ENCODE measurements at regions not wholly inside any gene's neighbourhood (a gene's known extent, or its start where the extent isn't known, plus 50 kb on each side); places are given as distances from the start of the nearest gene placed in this dataset.

DNA sequence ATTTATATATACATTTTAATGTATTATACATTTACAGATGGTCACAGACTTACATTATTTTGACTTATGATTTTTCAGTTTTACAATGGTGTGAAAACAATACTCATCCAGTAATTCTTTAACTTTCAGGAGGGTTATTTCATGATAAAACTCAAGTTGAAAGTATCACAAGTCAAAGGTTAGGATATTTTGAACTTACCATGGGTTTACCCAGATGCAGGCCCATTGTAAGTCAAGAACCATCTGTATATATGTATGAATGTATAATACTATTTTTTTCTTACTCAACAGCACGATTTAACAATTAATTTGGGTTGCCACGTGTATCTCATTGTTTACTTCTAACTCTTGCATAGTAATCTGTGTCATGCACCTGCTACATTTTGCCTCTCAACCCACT lies 1002.0 kb downstream of the OTOL1 start:
- Mint-ChIP-seq H3K27me3 (ENCODE audit: insufficient read depth, unreplicated experiment) (no peaks in the 10 kb centered on the region), H3K27ac (ENCODE audit: unreplicated experiment) (no peak overlapping the region), H3K4me1 (ENCODE audit: low read depth, unreplicated experiment) (no peaks in the 10 kb centered on the region), H3K9me3 (ENCODE audit: unreplicated experiment) (no peaks in the 10 kb centered on the region), H3K4me3 (ENCODE audit: unreplicated experiment) (no peak overlapping the region), H3K36me3 (ENCODE audit: insufficient read depth, unreplicated experiment) (no peaks in the 10 kb centered on the region)
- no peaks in the 10 kb centered on the region for H3K4me1 ChIP-seq
- H3K9me3 ChIP-seq, result no peaks in the 10 kb centered on the region
- BruUV-seq (replicated peaks), result no TSS peak
- no peak overlapping the region for H3K4me3 ChIP-seq (ENCODE audit: low read depth, low read length)
- ChIA-PET POLR2A (no interaction called here), CTCF (no interaction called here)
- no peak for TF ChIP-seq CTCF (IDR thresholded peaks at IDR 0.05; ENCODE audit: insufficient read depth in 1 of 2, low read depth in 1 of 2, low read length in 1 of 2, severe bottlenecking in 1 of 2, unreplicated experiment in 1 of 2)
- no peak for DNase-seq
- no peaks in the 10 kb centered on the region for H3K27me3 ChIP-seq (replicated peaks; ENCODE audit: control insufficient read depth, insufficient read depth, low read length)
- intact Hi-C loops (cut with micrococcal nuclease; ENCODE audit: unreplicated experiment), result no loop called here
- no peaks in the 10 kb centered on the region for H3K36me3 ChIP-seq (ENCODE audit: control insufficient read depth, insufficient read depth, low read length)

- H3K36me3 Mint-ChIP-seq (ENCODE audit: insufficient read depth, unreplicated experiment), result no peaks in the 10 kb centered on the region
- H3K27ac Mint-ChIP-seq (ENCODE audit: unreplicated experiment), result no peak overlapping the region
- POLR2A ChIA-PET, result no interaction called here
- H3K27me3 Mint-ChIP-seq (ENCODE audit: insufficient read depth, unreplicated experiment), result no peaks in the 10 kb centered on the region
- no peaks in the 10 kb centered on the region for H3K27me3 ChIP-seq (replicated peaks; ENCODE audit: control insufficient read depth, insufficient read depth, low read length)
- no TSS peak for BruUV-seq (replicated peaks)
- no peaks in the 10 kb centered on the region for H3K4me1 ChIP-seq
- no peaks in the 10 kb centered on the region for H3K9me3 ChIP-seq
- TF ChIP-seq CTCF (IDR thresholded peaks at IDR 0.05; ENCODE audit: insufficient read depth in 1 of 2, low read depth in 1 of 2, low read length in 1 of 2, severe bottlenecking in 1 of 2, unreplicated experiment in 1 of 2), result no peak
- no peak for DNase-seq
- no peak overlapping the region for H3K4me3 Mint-ChIP-seq (ENCODE audit: unreplicated experiment)
- intact Hi-C loops (cut with micrococcal nuclease; ENCODE audit: unreplicated experiment), result no loop called here
- no peaks in the 10 kb centered on the region for H3K9me3 Mint-ChIP-seq (ENCODE audit: unreplicated experiment)
- no peak overlapping the region for H3K4me3 ChIP-seq (ENCODE audit: low read depth, low read length)
- no peaks in the 10 kb centered on the region for H3K36me3 ChIP-seq (ENCODE audit: control insufficient read depth, insufficient read depth, low read length)
- CTCF ChIA-PET, result no interaction called here
- H3K4me1 Mint-ChIP-seq (ENCODE audit: low read depth, unreplicated experiment), result no peaks in the 10 kb centered on the region
Observed at GRCh38 chr3:162507397-162507796, 1010.8 kb downstream of the OTOL1 start.

- H3K36me3 ChIP-seq (ENCODE audit: control insufficient read depth, insufficient read depth, low read length), result no peaks in the 10 kb centered on the region
- no peaks in the 10 kb centered on the region for H3K36me3 Mint-ChIP-seq (ENCODE audit: insufficient read depth, unreplicated experiment)
- intact Hi-C loops (cut with micrococcal nuclease; ENCODE audit: unreplicated experiment), result no loop called here
- no peaks in the 10 kb centered on the region for H3K9me3 ChIP-seq
- H3K4me1 ChIP-seq, result no peaks in the 10 kb centered on the region
- H3K4me3 Mint-ChIP-seq (ENCODE audit: unreplicated experiment), result no peak overlapping the region
- ChIA-PET POLR2A (no interaction called here), CTCF (no interaction called here)
- H3K27ac Mint-ChIP-seq (ENCODE audit: unreplicated experiment), result no peak overlapping the region
- no peak for DNase-seq
- no peak overlapping the region for H3K4me3 ChIP-seq (ENCODE audit: low read depth, low read length)
- no TSS peak for BruUV-seq (replicated peaks)
- no peak for TF ChIP-seq CTCF (IDR thresholded peaks at IDR 0.05; ENCODE audit: insufficient read depth in 1 of 2, low read depth in 1 of 2, low read length in 1 of 2, severe bottlenecking in 1 of 2, unreplicated experiment in 1 of 2)
- H3K27me3 ChIP-seq (replicated peaks; ENCODE audit: control insufficient read depth, insufficient read depth, low read length), result no peaks in the 10 kb centered on the region
- no peaks in the 10 kb centered on the region for H3K9me3 Mint-ChIP-seq (ENCODE audit: unreplicated experiment)
- no peaks in the 10 kb centered on the region for H3K27me3 Mint-ChIP-seq (ENCODE audit: insufficient read depth, unreplicated experiment)
- no peaks in the 10 kb centered on the region for H3K4me1 Mint-ChIP-seq (ENCODE audit: low read depth, unreplicated experiment)
Observed at GRCh38 chr3:162512488-162512887, 1015.9 kb downstream of the OTOL1 start.
